ENCODE measurements at regions not wholly inside any gene's neighbourhood (a gene's known extent, or its start where the extent isn't known, plus 50 kb on each side); places are given as distances from the start of the nearest gene placed in this dataset.

- DNase-seq, result no peak
- no peaks in the 10 kb centered on the region for H3K9me3 ChIP-seq
- H3K36me3 ChIP-seq, result no peaks in the 10 kb centered on the region
- H3K27ac ChIP-seq, result no peak overlapping the region
- H3K4me1 ChIP-seq, result no peaks in the 10 kb centered on the region
- H3K27me3 ChIP-seq, result no peaks in the 10 kb centered on the region
- H3K4me3 ChIP-seq, result no peak overlapping the region
- TF ChIP-seq, protein P1, sequence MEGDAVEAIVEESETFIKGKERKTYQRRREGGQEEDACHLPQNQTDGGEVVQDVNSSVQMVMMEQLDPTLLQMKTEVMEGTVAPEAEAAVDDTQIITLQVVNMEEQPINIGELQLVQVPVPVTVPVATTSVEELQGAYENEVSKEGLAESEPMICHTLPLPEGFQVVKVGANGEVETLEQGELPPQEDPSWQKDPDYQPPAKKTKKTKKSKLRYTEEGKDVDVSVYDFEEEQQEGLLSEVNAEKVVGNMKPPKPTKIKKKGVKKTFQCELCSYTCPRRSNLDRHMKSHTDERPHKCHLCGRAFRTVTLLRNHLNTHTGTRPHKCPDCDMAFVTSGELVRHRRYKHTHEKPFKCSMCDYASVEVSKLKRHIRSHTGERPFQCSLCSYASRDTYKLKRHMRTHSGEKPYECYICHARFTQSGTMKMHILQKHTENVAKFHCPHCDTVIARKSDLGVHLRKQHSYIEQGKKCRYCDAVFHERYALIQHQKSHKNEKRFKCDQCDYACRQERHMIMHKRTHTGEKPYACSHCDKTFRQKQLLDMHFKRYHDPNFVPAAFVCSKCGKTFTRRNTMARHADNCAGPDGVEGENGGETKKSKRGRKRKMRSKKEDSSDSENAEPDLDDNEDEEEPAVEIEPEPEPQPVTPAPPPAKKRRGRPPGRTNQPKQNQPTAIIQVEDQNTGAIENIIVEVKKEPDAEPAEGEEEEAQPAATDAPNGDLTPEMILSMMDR (IDR thresholded peaks at IDR 0.05), result no peak
- TF ChIP-seq POLR2AphosphoS5 (IDR thresholded peaks at IDR 0.05) (no peak), EP300 (IDR thresholded peaks at IDR 0.05) (no peak), POLR2A (IDR thresholded peaks at IDR 0.05) (no peak)
- intact Hi-C loops (cut with DNase I; ENCODE audit: low total_unique reads), result no loop called here
Measured at GRCh38 chr3:5799398-5799797, 611.9 kb downstream of the EDEM1 start.

DNA sequence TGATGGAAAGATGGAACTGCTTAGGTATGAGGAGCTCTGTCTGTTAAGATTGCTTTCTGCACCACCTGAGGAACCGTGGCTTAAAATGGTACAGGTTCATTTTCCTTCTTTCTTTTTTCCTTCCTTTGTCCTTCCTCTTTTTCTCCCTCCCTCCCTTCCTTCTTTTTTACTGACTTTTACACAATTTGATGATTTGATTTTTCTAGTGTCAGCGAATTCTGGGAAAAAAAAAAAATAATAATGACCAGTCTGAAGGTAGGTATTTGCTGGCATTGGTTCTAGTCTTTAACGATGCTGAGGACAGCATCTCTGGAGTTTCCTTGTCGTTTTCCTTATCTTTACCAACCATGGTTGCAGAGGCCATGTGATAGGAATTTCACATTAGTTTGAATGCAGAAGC, 613.5 kb downstream of the EDEM1 start:
- no peak for DNase-seq
- Histone ChIP-seq H3K9me3 (no peaks in the 10 kb centered on the region), H3K27ac (no peak overlapping the region), H3K4me1 (no peaks in the 10 kb centered on the region), H3K4me3 (no peak overlapping the region), H3K27me3 (no peaks in the 10 kb centered on the region), H3K36me3 (no peaks in the 10 kb centered on the region)
- TF ChIP-seq POLR2A (IDR thresholded peaks at IDR 0.05), result no peak
- TF ChIP-seq, protein P1 (IDR thresholded peaks at IDR 0.05), result no peak
- TF ChIP-seq EP300 (IDR thresholded peaks at IDR 0.05), result no peak
- TF ChIP-seq POLR2AphosphoS5 (IDR thresholded peaks at IDR 0.05), result no peak
- intact Hi-C loops (cut with DNase I; ENCODE audit: low total_unique reads), result no loop called here
- WGBS, 5 donors, result 76 to 84% (median 80%) methylated on average over 4 of the region's 4 CpGs

GRCh38 chr3:5806192-5806591, 618.7 kb downstream of the EDEM1 start:
- no peaks in the 10 kb centered on the region for H3K9me3 ChIP-seq
- TF ChIP-seq POLR2A (IDR thresholded peaks at IDR 0.05), result no peak
- TF ChIP-seq, protein P1 (IDR thresholded peaks at IDR 0.05), result no peak
- TF ChIP-seq EP300 (IDR thresholded peaks at IDR 0.05), result no peak
- no peak for TF ChIP-seq POLR2AphosphoS5 (IDR thresholded peaks at IDR 0.05)
- no peaks in the 10 kb centered on the region for H3K4me1 ChIP-seq
- no peak overlapping the region for H3K27ac ChIP-seq
- no peaks in the 10 kb centered on the region for H3K36me3 ChIP-seq
- no peak for DNase-seq
- H3K4me3 ChIP-seq, result no peak overlapping the region
- H3K27me3 ChIP-seq, result no peaks in the 10 kb centered on the region
- 67 to 85% (median 80%) methylated on average over 1 of the region's 1 CpG for WGBS, 5 donors
- intact Hi-C loops (cut with DNase I; ENCODE audit: low total_unique reads), result no loop called here

DNA sequence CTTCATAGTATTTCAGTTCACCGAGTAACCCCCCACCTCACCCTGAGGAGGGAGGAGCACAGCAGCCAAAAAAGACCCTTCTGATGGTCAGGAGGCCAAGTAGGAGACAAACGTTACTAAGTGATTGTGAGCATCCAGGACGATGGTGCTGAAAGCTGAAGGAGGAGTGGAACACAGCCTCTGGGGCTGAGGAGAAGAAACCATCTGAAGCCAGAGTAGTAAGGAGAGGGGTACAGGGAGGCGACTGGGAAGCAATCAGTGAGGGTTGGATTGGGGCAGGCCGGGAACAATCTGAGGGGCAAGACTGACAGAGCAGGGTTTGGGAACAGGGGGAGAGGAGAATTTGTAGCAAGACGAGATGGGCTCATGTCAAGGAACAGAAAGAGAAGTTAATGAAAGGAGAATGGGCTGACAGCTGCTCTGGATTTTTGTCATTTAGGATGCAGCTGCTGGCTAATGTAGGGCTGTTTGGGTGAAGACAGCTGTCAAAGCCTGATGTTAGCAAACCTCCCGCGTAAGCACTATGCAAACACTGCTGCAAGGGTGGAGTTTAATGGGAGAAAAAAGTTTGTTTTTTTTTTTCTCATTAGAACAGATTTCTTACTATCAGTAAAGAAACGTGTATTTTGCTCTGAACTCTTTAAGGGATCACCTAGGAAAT, 622.2 kb downstream of the EDEM1 start:
- intact Hi-C loops (cut with DNase I; ENCODE audit: low total_unique reads), result no loop called here
- Histone ChIP-seq H3K27ac (no peak overlapping the region), H3K36me3 (no peaks in the 10 kb centered on the region), H3K27me3 (no peaks in the 10 kb centered on the region), H3K9me3 (no peaks in the 10 kb centered on the region), H3K4me1 (no peaks in the 10 kb centered on the region), H3K4me3 (no peak overlapping the region)
- TF ChIP-seq EP300 (IDR thresholded peaks at IDR 0.05) (no peak), POLR2A (IDR thresholded peaks at IDR 0.05) (no peak), POLR2AphosphoS5 (IDR thresholded peaks at IDR 0.05) (no peak)
- TF ChIP-seq, protein P1 (IDR thresholded peaks at IDR 0.05), result no peak
- WGBS, 5 donors, result 32 to 45% (median 45%) methylated on average over 9 of the region's 9 CpGs
- DNase-seq, result no peak

All from stomach (tissue), 8 donors.